Thymus (tissue), 11 donors: ENCODE measurements at regions not wholly inside any gene's neighbourhood (a gene's known extent, or its start where the extent isn't known, plus 50 kb on each side); places are given as distances from the start of the nearest gene placed in this dataset.

ENCODE experiments used
- DNase-seq, 9 donors: peaks; one replicate each; pipeline ENCODE4 v3.0.0-alpha.2; 2013; ENCODE audit warnings: low spot score in 9 of 9, low read depth in 6 of 9, missing footprints in 1 of 9
- H3K27ac ChIP-seq, 2 donors: one replicate each; pipeline ENCODE4 v1.5.1; 2013; ENCODE audit warnings: control low read depth in 1 of 2, low read depth in 1 of 2, low read length in 1 of 2, mild to moderate bottlenecking in 1 of 2, moderate library complexity in 1 of 2
- H3K27me3 ChIP-seq, 2 donors: one replicate each; pipeline ENCODE4 v1.5.1; 2013; ENCODE audit warnings: low read length in 1 of 2; ENCODE audit not compliant: control insufficient read depth in 2 of 2, insufficient read depth in 1 of 2
- H3K36me3 ChIP-seq, 2 donors: one replicate each; pipeline ENCODE4 v1.5.1; 2013; ENCODE audit warnings: low read length in 1 of 2, mild to moderate bottlenecking in 1 of 2, moderate library complexity in 1 of 2; ENCODE audit not compliant: control insufficient read depth in 2 of 2, insufficient read depth in 2 of 2
- H3K4me1 ChIP-seq, 2 donors: one replicate each; pipeline ENCODE4 v1.5.1; 2013; ENCODE audit warnings: low read length in 2 of 2; ENCODE audit not compliant: control insufficient read depth in 2 of 2, insufficient read depth in 2 of 2
- H3K4me3 ChIP-seq, 2 donors: one replicate each; pipeline ENCODE4 v1.5.1; 2013; ENCODE audit warnings: low read length in 2 of 2, control low read depth in 1 of 2, mild to moderate bottlenecking in 1 of 2
- H3K9me3 ChIP-seq, 2 donors: one replicate each; pipeline ENCODE4 v1.5.1; 2013; ENCODE audit warnings: low read length in 1 of 2, mild to moderate bottlenecking in 1 of 2; ENCODE audit not compliant: control insufficient read depth in 2 of 2, insufficient read depth in 1 of 2
- WGBS: extraction: QIAGEN DNeasy Blood & Tissue Kit; methylation state at CpG from one replicate; pipeline ENCODE4 v1.1.7; 2013; 5-methylcytosine and 5-hydroxymethylcytosine counted together
- donor health status: healthy.

DNA sequence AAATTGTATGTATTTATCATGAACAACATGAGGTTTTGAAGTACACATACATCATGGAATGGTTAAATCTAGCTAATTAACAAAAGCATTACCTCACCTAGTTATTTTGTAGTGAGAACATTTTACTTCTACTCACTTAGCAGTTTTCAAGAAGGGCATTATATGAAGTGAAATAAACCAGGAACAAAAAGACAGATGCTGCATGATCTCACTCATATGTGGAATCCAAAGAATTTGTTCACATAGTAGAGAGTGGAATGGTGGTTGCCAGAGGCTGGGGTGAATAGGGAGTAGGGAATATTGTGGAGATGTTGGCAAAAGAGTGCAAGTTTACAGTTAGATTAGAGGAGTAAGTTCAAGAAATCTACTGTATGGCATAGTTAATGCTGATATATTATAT is 292.0 kb downstream of the ASXL3 start:
- no peak overlapping the region for H3K27ac ChIP-seq
- no peak for DNase-seq
- H3K9me3 ChIP-seq: no peaks in the 10 kb centered on the region
- no peaks in the 10 kb centered on the region for H3K36me3 ChIP-seq
- no peaks in the 10 kb centered on the region for H3K27me3 ChIP-seq
- H3K4me1 ChIP-seq: no peaks in the 10 kb centered on the region
- no peak overlapping the region for H3K4me3 ChIP-seq

DNA sequence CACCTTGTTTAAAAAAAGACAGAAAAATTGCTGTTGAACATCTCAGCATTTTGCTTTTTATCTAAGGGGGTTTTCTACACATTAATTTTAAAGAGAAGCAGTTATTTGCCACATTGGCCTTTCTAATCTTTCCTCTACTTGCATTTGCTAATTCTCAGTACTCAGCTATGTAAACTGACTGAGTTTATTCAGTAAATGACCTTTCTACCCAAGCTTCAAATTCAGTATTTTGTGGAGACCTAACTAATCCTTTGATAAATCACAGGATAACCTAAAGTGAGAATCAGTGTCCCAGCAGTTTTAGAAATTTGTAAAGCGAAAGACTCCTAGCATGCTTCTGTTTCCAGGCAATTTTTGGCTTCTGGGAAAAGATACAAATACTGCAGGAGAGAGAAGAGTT is 288.4 kb downstream of the ASXL3 start:
- H3K9me3 ChIP-seq: peaks cover 0 to 10% of the 10 kb centered on the region in 2 donors
- no peaks in the 10 kb centered on the region for H3K4me1 ChIP-seq
- H3K27me3 ChIP-seq: no peaks in the 10 kb centered on the region
- H3K36me3 ChIP-seq: no peaks in the 10 kb centered on the region
- no peak for DNase-seq
- no peak overlapping the region for H3K27ac ChIP-seq
- no peak overlapping the region for H3K4me3 ChIP-seq
- WGBS: 83% methylated on average over 1 of the region's 1 CpG

DNA sequence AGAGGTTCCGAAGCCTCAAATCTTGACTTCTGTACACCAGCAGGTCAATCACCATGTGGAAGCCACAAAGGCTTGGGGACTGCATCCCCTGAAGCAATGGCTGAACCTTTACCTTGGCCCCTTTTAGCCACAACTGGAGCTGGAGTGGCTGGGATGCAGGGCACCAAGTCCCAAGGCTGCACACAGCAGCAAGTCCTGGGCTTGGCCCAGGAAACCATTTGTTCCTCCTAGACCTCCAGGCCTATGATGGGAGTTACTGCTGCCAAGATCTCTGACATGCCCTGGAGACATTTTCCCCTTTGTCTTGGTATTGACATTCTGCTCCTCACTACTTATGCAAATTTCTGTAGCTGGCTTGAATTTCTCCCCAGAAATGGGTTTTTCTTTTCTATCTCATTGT is 285.9 kb downstream of the ASXL3 start:
- no peak overlapping the region for H3K27ac ChIP-seq
- H3K4me3 ChIP-seq: no peak overlapping the region
- no peaks in the 10 kb centered on the region for H3K4me1 ChIP-seq
- DNase-seq: no peak
- H3K27me3 ChIP-seq: no peaks in the 10 kb centered on the region
- H3K36me3 ChIP-seq: no peaks in the 10 kb centered on the region
- 100% methylated on average over 1 of the region's 1 CpG for WGBS
- peaks cover 0 to 10% of the 10 kb centered on the region in 2 donors for H3K9me3 ChIP-seq

DNA sequence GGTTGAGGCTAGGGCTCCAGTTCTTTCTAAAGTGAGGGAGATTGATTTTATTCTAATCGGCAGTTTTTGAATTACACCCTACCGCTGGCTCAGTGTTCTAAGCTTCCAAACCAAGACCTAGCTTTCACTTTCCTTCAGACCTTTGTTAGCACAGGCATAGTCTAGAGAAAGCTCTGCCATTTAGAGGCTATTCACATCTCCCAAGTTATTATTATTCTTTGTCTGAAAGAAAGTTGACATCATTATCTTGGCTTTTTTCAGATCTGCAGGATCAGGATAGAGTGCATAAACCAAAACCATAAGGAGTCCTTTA is 276.8 kb downstream of the ASXL3 start:
- DNase-seq: no peak
- 98% methylated on average over 2 of the region's 2 CpGs for WGBS
- H3K4me1 ChIP-seq: no peaks in the 10 kb centered on the region
- no peaks in the 10 kb centered on the region for H3K9me3 ChIP-seq
- no peak overlapping the region for H3K27ac ChIP-seq
- no peaks in the 10 kb centered on the region for H3K36me3 ChIP-seq
- no peak overlapping the region for H3K4me3 ChIP-seq
- no peaks in the 10 kb centered on the region for H3K27me3 ChIP-seq

DNA sequence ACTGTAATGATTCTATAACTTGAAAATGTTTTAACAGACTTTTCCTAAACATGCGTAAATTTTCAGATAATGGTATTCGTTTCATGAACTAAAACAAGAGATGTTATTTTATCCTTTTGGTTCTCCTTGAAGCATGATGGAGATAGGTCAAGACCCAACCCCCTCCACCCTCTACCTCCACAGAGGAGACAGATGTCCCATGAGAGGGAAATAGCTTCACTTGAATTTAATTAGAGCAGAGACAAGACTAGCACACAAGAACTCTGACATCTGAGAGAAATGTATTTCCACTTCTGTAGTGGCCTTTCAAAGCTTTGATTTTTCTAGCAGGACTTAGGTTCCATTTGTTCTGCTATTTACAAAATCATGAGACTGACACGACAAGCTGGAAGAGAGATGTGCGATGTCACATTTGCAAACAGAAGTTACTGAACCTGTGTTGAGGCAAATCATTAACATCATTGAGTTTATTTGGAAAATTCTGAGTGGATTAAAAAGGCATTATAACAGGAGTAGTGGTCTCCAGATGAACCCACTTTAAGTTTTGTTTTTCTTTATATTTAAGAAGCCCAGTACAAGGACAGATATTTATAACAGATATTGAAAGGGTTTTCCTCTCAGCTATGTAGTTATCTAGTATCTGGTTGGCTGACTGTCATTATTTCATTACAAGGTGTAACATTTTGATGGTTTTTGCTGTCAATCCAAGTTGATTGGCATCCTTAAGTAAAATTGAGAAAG is 276.2 kb downstream of the ASXL3 start:
- Histone ChIP-seq H3K27me3 (no peaks in the 10 kb centered on the region), H3K27ac (no peak overlapping the region), H3K9me3 (no peaks in the 10 kb centered on the region), H3K4me1 (no peaks in the 10 kb centered on the region), H3K36me3 (no peaks in the 10 kb centered on the region), H3K4me3 (no peak overlapping the region)
- DNase-seq: no peak
- WGBS: 94% methylated on average over 4 of the region's 4 CpGs

DNA sequence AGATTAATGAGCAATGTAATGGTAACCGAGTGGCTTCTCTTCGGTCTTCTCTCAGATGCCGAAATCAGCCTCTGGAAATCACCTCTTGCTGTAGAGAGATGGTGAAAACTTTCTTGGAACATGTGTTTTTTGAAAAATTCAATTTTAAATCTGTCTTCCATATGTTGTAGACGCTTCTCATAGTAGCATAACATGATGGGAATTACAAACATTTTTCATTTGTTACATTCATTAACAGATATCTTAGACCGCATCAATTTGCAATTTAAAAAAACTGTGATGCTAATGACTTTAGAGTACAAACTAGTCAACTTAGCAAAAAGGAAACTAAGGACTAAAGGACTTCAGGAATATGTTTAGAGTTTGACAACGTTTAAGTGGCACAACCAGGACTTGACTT is 275.2 kb downstream of the ASXL3 start:
- Histone ChIP-seq H3K27ac (no peak overlapping the region), H3K27me3 (no peaks in the 10 kb centered on the region), H3K36me3 (no peaks in the 10 kb centered on the region), H3K4me3 (no peak overlapping the region), H3K9me3 (no peaks in the 10 kb centered on the region), H3K4me1 (no peaks in the 10 kb centered on the region)
- no peak for DNase-seq
- WGBS: 93% methylated on average over 6 of the region's 6 CpGs

DNA sequence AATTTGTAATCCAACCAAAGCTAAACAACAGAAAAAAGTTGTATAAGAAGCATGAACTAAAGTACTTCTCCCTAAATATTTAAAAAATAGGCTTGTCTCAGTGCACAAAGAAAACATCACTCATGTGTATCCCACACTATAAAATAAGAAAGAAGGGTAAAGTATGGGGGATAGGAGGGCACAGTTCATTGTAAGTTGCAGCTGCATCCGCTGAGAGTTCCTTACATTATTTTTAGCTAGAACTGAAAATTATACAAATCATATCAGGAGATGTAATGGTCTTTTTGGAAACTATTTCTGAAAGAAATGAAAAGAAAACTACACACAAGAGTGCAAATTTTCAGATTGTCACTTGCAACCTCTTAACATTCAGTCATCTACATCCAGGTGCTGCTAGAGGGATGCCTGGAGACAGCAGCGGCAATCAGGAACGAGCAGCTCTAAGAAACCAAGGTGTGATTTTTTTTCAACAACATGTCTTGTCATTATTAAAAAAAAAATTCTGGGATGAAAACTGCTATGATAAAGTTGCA is 273.6 kb downstream of the ASXL3 start:
- Histone ChIP-seq H3K36me3 (no peaks in the 10 kb centered on the region), H3K9me3 (no peaks in the 10 kb centered on the region), H3K4me3 (no peak overlapping the region), H3K27me3 (no peaks in the 10 kb centered on the region), H3K4me1 (no peaks in the 10 kb centered on the region), H3K27ac (no peak overlapping the region)
- DNase-seq: no peak
- 90% methylated on average over 3 of the region's 3 CpGs for WGBS

DNA sequence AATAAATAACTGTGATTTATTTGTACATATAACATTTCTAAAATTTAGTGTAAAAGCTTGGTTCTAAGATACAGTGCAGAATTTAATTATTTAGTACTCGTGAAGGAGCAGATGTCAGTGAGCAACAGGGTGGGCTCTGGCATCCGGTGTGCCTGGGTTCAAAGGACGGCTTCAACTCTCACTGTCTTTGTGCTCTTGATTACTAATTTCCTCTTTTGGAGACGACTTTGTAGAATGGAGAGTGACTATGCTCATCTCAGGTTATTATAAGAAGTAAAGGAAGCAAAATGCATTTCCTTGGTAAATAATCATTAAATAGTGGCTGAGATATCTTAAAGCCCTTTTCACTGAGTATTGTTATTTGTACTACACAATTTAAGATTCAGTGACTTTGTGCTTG is 271.7 kb downstream of the ASXL3 start:
- no peaks in the 10 kb centered on the region for H3K9me3 ChIP-seq
- 40% methylated on average over 4 of the region's 4 CpGs for WGBS
- no peaks in the 10 kb centered on the region for H3K4me1 ChIP-seq
- no peaks in the 10 kb centered on the region for H3K36me3 ChIP-seq
- H3K4me3 ChIP-seq: no peak overlapping the region
- no peaks in the 10 kb centered on the region for H3K27me3 ChIP-seq
- H3K27ac ChIP-seq: no peak overlapping the region
- DNase-seq: no peak

DNA sequence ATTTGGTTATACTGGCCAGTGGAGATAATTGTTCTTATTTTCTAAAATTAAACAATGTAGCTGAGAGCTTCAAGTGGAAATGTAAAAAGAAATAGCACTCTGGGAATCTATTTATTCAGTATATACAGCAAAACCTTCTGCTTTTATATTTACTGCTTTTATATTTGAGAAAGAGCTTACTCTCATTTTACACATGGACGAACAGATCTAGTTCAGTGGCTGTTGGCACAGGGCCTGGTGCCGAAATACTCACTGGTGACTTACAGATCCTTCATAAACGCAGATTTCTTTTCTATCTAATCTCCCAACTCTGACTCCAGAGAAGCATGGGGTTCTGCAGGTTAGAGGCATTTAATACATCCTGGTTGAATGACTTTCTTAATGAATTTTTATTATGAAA is 266.2 kb downstream of the ASXL3 start:
- Histone ChIP-seq H3K36me3 (no peaks in the 10 kb centered on the region), H3K4me1 (no peaks in the 10 kb centered on the region), H3K9me3 (no peaks in the 10 kb centered on the region), H3K27ac (no peak overlapping the region), H3K27me3 (no peaks in the 10 kb centered on the region), H3K4me3 (no peak overlapping the region)
- WGBS: 91% methylated on average over 3 of the region's 3 CpGs
- no peak for DNase-seq
